Osteoblast (primary cell): ENCODE measurements at regions not wholly inside any gene's neighbourhood (a gene's known extent, or its start where the extent isn't known, plus 50 kb on each side); places are given as distances from the start of the nearest gene placed in this dataset.
"Not testable (repeated sequence)": the region's sequence is repeated elsewhere in the genome, so short reads cannot be mapped to it uniquely, and the experiment has no call there.

Experiments
- DNase-seq: peaks from one replicate; pipeline ENCODE4 v3.0.0; 2011; ENCODE audit warnings: low spot score, mixed read lengths; ENCODE audit not compliant: insufficient read length; ENCODE audit errors: missing footprints
- H2AFZ ChIP-seq: 2 replicates; pipeline ENCODE4 v1.6.0; 2011; ENCODE audit warnings: mild to moderate bottlenecking, low read length
- H3K27ac ChIP-seq: 2 replicates; pipeline ENCODE4 v1.5.1; 2011; ENCODE audit warnings: mild to moderate bottlenecking, low read depth, low read length, moderate library complexity
- H3K27me3 ChIP-seq: 2 replicates; pipeline ENCODE4 v1.6.0; 2012; ENCODE audit warnings: mild to moderate bottlenecking, control low read depth, inconsistent platforms, low read length, moderate library complexity; ENCODE audit not compliant: insufficient read depth
- H3K36me3 ChIP-seq: 2 replicates; pipeline ENCODE4 v1.5.1; 2011; ENCODE audit warnings: mild to moderate bottlenecking, low read length, control low read depth, moderate library complexity; ENCODE audit not compliant: insufficient read depth
- H3K4me1 ChIP-seq: 2 replicates; pipeline ENCODE4 v1.5.1; 2011; ENCODE audit warnings: mild to moderate bottlenecking, low read length, control low read depth, moderate library complexity; ENCODE audit not compliant: insufficient read depth
- H3K4me2 ChIP-seq: 2 replicates; pipeline ENCODE4 v1.6.0; 2011; ENCODE audit warnings: mild to moderate bottlenecking, low read length; ENCODE audit not compliant: insufficient read depth
- H3K4me3 ChIP-seq: fragments of 200-600 bp; sonication (generic); 3 replicates; pipeline ENCODE4 v1.5.1; 2012; ENCODE audit warnings: mild to moderate bottlenecking, low read length, inconsistent platforms; ENCODE audit not compliant: insufficient read depth
- H3K79me2 ChIP-seq: 2 replicates; pipeline ENCODE4 v1.6.0; 2012; ENCODE audit warnings: mild to moderate bottlenecking, low read length, control low read depth, inconsistent platforms; ENCODE audit not compliant: insufficient read depth
- H3K9me3 ChIP-seq: 2 replicates; pipeline ENCODE4 v1.5.1; 2011; ENCODE audit warnings: low read depth, low read length, control low read depth
- H4K20me1 ChIP-seq: 2 replicates; pipeline ENCODE4 v1.6.0; 2012; ENCODE audit warnings: mild to moderate bottlenecking, low read length, control low read depth; ENCODE audit not compliant: insufficient read depth
- CTCF ChIP-seq: IDR thresholded peaks from 2 replicates; pipeline ENCODE4 v1.5.1; 2011; ENCODE audit warnings: mild to moderate bottlenecking, low read depth, low read length, moderate library complexity; ENCODE audit errors: extremely low read depth

GRCh38 chr2:209276000-209276399 lies 147.8 kb upstream of the MAP2 start:
- Histone ChIP-seq H3K4me2 (no peak overlapping the region), H2AFZ (no peak overlapping the region), H3K9me3 (no peaks in the 10 kb centered on the region), H3K27me3 (no peaks in the 10 kb centered on the region), H3K36me3 (no peaks in the 10 kb centered on the region), H3K27ac (no peak overlapping the region), H4K20me1 (no peaks in the 10 kb centered on the region), H3K4me1 (no peaks in the 10 kb centered on the region), H3K4me3 (no peak overlapping the region), H3K79me2 (no peaks in the 10 kb centered on the region)
- TF ChIP-seq CTCF: no peak
- no peak for DNase-seq

- Histone ChIP-seq H3K4me3 (no peak overlapping the region), H3K9me3 (no peaks in the 10 kb centered on the region), H3K4me2 (no peak overlapping the region), H4K20me1 (no peaks in the 10 kb centered on the region), H3K36me3 (no peaks in the 10 kb centered on the region), H3K27ac (no peak overlapping the region), H3K79me2 (no peaks in the 10 kb centered on the region), H3K4me1 (no peaks in the 10 kb centered on the region), H3K27me3 (no peaks in the 10 kb centered on the region), H2AFZ (no peak overlapping the region)
- TF ChIP-seq CTCF: no peak
- DNase-seq: no peak
These were observed 146.4 kb upstream of the MAP2 start for GRCh38 chr2:209277444-209277843.

- H3K4me1 ChIP-seq: no peaks in the 10 kb centered on the region
- H3K27me3 ChIP-seq: no peaks in the 10 kb centered on the region
- H3K4me3 ChIP-seq: no peak overlapping the region
- H2AFZ ChIP-seq: no peak overlapping the region
- DNase-seq: no peak
- H3K79me2 ChIP-seq: no peaks in the 10 kb centered on the region
- TF ChIP-seq CTCF: no peak
- H3K4me2 ChIP-seq: no peak overlapping the region
- no peaks in the 10 kb centered on the region for H3K36me3 ChIP-seq
- H3K27ac ChIP-seq: no peak overlapping the region
- H4K20me1 ChIP-seq: no peaks in the 10 kb centered on the region
- H3K9me3 ChIP-seq: no peaks in the 10 kb centered on the region
These were observed 125.2 kb upstream of the MAP2 start for GRCh38 chr2:209298601-209299000.

- not testable (repeated sequence) for H3K79me2 ChIP-seq, H3K4me3 ChIP-seq, H4K20me1 ChIP-seq, H3K9me3 ChIP-seq, DNase-seq, H3K27ac ChIP-seq, H3K4me1 ChIP-seq, H3K4me2 ChIP-seq, H3K36me3 ChIP-seq, H3K27me3 ChIP-seq, H2AFZ ChIP-seq
These were observed 124.4 kb upstream of the MAP2 start for GRCh38 chr2:209299478-209299877.

- not testable (repeated sequence) for H3K4me1 ChIP-seq, H3K4me2 ChIP-seq, H3K27me3 ChIP-seq, H3K4me3 ChIP-seq, H2AFZ ChIP-seq, H4K20me1 ChIP-seq, H3K9me3 ChIP-seq, DNase-seq, H3K36me3 ChIP-seq, H3K79me2 ChIP-seq, H3K27ac ChIP-seq
These were observed 123.1 kb upstream of the MAP2 start for GRCh38 chr2:209300766-209301165.
